GM06990 (cell line): ENCODE measurements at regions not wholly inside any gene's neighbourhood (a gene's known extent, or its start where the extent isn't known, plus 50 kb on each side); places are given as distances from the start of the nearest gene placed in this dataset.

Experiments used
- DNase-seq: peaks from one replicate; pipeline ENCODE4 v3.0.0-alpha.2; 2011; ENCODE audit not compliant: insufficient read length; ENCODE audit errors: extremely low read depth
- H3K27me3 ChIP-seq: replicated peaks from 2 replicates; pipeline ENCODE4 v1.6.0; 2011; ENCODE audit warnings: low read length; ENCODE audit not compliant: control insufficient read depth, insufficient read depth
- H3K36me3 ChIP-seq: 2 replicates; pipeline ENCODE4 v1.5.1; 2011; ENCODE audit warnings: low read length; ENCODE audit not compliant: control insufficient read depth, insufficient read depth
- H3K4me3 ChIP-seq: replicated peaks from 2 replicates; pipeline ENCODE4 v1.5.1; 2011; ENCODE audit warnings: low read depth, mild to moderate bottlenecking, control low read depth, low read length
- CTCF ChIP-seq: IDR thresholded peaks from 2 replicates; pipeline ENCODE4 v1.5.1; 2011; ENCODE audit warnings: low read length, control low read depth, mild to moderate bottlenecking, inconsistent platforms; ENCODE audit not compliant: insufficient read depth, poor library complexity, severe bottlenecking

DNA sequence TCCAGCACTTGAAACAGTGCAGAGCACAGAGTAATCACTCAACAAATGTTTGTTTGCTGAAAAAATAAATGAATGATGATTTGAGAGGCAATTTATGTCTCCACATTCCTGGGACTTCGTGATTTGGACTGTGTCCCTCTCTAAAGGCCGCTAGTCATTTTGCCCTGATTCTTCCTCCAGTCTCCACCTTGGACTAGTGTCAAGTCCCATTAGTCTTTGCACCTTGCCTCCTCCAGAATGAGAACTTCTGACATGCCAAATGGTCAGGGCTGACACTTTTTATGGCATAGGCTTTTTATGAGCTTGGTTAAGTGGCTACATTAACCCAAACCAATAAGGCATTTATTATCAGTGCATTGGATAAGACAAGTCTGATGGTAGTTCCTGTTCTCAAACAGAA lies 65.1 kb upstream of the POF1B start:
- DNase-seq, result no peak
- Histone ChIP-seq H3K4me3 (no peak overlapping the region), H3K36me3 (no peaks in the 10 kb centered on the region), H3K27me3 (no peaks in the 10 kb centered on the region)
- no peak for TF ChIP-seq CTCF
